H1 (cell line): ENCODE measurements at regions not wholly inside any gene's neighbourhood (a gene's known extent, or its start where the extent isn't known, plus 50 kb on each side); places are given as distances from the start of the nearest gene placed in this dataset.

Source experiments
- CBX5 ChIP-seq: fragments of 300-800, 300-1000 bp; sonication (generic); IDR thresholded peaks from 2 replicates; pipeline ENCODE4 v1.7.1; 2016; ENCODE audit warnings: antibody characterized with exemption, low read length, low read depth
- EZH2 ChIP-seq: fragments of 200-600 bp; sonication (generic); IDR thresholded peaks from 2 replicates; pipeline ENCODE4 v1.7.1; 2012; ENCODE audit warnings: low read depth, mild to moderate bottlenecking, moderate library complexity, low read length, inconsistent platforms; ENCODE audit not compliant: severe bottlenecking
- HDAC6 ChIP-seq: IDR thresholded peaks from one replicate; pipeline ENCODE4 v1.7.1; 2012; ENCODE audit warnings: low read depth, mild to moderate bottlenecking, inconsistent platforms, low read length, moderate library complexity
- POLR2A ChIP-seq, 2 experiments: IDR thresholded peaks; 1 replicate in 1 of 2; 2 replicates in 1 of 2; pipeline ENCODE4 v1.6.1; 2011; ENCODE audit warnings: low read depth in 2 of 2, low read length in 2 of 2, mild to moderate bottlenecking in 2 of 2; ENCODE audit errors: control extremely low read depth in 1 of 2
- POU5F1 ChIP-seq: IDR thresholded peaks from 2 replicates; pipeline ENCODE4 v1.6.1; 2011; ENCODE audit warnings: low read depth, mild to moderate bottlenecking, low read length, moderate library complexity
- RAD21 ChIP-seq, 2 experiments: IDR thresholded peaks in 1 of 2; conservative IDR thresholded peaks in 1 of 2; 2 replicates each; pipeline ENCODE4 v1.6.1; 2011; ENCODE audit warnings: low read depth in 2 of 2, low read length in 2 of 2, improper control_type of control experiment in 1 of 2, inconsistent platforms in 1 of 2, mild to moderate bottlenecking in 1 of 2, moderate library complexity in 1 of 2
- TF ChIP-seq, protein P1 (sequence below), 3 experiments: IDR thresholded peaks; 1 replicate in 2 of 3; 2 replicates in 1 of 3; pipeline versions ENCODE4 v1.5.1 to v1.6.1; 2011; ENCODE audit warnings: low read length in 3 of 3, mild to moderate bottlenecking in 3 of 3, inconsistent platforms in 2 of 3, low read depth in 1 of 3, moderate library complexity in 1 of 3; ENCODE audit not compliant: insufficient read depth in 1 of 3; ENCODE audit errors: control extremely low read depth in 1 of 3

DNA sequence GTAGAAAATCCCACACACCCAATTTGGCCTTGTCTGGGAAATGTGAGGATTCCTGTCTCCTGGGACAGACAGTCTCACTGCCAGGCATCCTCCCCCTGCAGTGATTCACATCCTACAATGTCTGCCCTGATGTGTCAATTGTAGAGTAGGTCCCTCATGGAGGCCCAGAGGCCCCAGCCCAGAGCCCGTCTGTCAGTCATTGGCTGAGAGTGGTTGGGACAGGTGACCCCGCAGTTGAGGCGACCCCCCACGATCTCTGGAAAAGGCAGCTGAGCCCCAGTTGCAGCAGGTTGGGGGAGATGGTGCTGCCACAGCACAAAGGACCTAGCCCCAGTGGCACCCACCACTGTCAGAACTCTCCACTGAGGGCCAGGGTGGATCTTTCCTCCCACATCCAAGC lies 84.3 kb upstream of the INSIG1 start:
- TF ChIP-seq, protein P1, sequence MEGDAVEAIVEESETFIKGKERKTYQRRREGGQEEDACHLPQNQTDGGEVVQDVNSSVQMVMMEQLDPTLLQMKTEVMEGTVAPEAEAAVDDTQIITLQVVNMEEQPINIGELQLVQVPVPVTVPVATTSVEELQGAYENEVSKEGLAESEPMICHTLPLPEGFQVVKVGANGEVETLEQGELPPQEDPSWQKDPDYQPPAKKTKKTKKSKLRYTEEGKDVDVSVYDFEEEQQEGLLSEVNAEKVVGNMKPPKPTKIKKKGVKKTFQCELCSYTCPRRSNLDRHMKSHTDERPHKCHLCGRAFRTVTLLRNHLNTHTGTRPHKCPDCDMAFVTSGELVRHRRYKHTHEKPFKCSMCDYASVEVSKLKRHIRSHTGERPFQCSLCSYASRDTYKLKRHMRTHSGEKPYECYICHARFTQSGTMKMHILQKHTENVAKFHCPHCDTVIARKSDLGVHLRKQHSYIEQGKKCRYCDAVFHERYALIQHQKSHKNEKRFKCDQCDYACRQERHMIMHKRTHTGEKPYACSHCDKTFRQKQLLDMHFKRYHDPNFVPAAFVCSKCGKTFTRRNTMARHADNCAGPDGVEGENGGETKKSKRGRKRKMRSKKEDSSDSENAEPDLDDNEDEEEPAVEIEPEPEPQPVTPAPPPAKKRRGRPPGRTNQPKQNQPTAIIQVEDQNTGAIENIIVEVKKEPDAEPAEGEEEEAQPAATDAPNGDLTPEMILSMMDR (IDR thresholded peaks at IDR 0.05; ENCODE audit: control extremely low read depth in 1 of 3, insufficient read depth in 1 of 3, low read depth in 1 of 3, low read length in 3 of 3), result no peak
- no peak for TF ChIP-seq EZH2
- TF ChIP-seq POLR2A (IDR thresholded peaks at IDR 0.05; ENCODE audit: control extremely low read depth in 1 of 2, low read depth in 2 of 2, low read length in 2 of 2), result no peak
- TF ChIP-seq RAD21 (IDR thresholded peaks at IDR 0.05 in 1 of 2, conservative IDR thresholded peaks at IDR 0.05 in 1 of 2; ENCODE audit: low read depth in 2 of 2, low read length in 2 of 2), result no peak
- no peak for TF ChIP-seq POU5F1
- no peak for TF ChIP-seq HDAC6
- no peak for TF ChIP-seq CBX5
